Activated naive CD4-positive, alpha-beta T cell treated with anti-CD3 and anti-CD28 coated beads, Interleukin-2, amount 50 U/mL, for 72 hours (primary cell): ENCODE measurements at regions not wholly inside any gene's neighbourhood (a gene's known extent, or its start where the extent isn't known, plus 50 kb on each side); places are given as distances from the start of the nearest gene placed in this dataset.

Source experiments
- ATAC-seq, 2 donors: fragments of 150-1000 bp; cut with Tn5 transposase; 2 replicates each; pipeline ENCODE4 v1.10.0; 2021; ENCODE audit warnings: mild to moderate bottlenecking in 2 of 2, moderate library complexity in 2 of 2
- DNase-seq, 2 donors: peaks; one replicate each; pipeline ENCODE4 v3.0.0; 2021 to 2022; ENCODE audit warnings: low spot score in 2 of 2
- H3K27ac Mint-ChIP-seq, 2 donors: one replicate each; pipeline ENCODE4 v1.8.0; 2022; ENCODE audit warnings: mild to moderate bottlenecking in 2 of 2, mixed read lengths in 2 of 2
- H3K36me3 Mint-ChIP-seq, 2 donors: one replicate each; pipeline ENCODE4 v1.8.0; 2022; ENCODE audit warnings: mixed read lengths in 2 of 2
- H3K9me3 Mint-ChIP-seq, 2 donors: one replicate each; pipeline ENCODE4 v1.8.0; 2022; ENCODE audit warnings: mixed read lengths in 2 of 2

DNA sequence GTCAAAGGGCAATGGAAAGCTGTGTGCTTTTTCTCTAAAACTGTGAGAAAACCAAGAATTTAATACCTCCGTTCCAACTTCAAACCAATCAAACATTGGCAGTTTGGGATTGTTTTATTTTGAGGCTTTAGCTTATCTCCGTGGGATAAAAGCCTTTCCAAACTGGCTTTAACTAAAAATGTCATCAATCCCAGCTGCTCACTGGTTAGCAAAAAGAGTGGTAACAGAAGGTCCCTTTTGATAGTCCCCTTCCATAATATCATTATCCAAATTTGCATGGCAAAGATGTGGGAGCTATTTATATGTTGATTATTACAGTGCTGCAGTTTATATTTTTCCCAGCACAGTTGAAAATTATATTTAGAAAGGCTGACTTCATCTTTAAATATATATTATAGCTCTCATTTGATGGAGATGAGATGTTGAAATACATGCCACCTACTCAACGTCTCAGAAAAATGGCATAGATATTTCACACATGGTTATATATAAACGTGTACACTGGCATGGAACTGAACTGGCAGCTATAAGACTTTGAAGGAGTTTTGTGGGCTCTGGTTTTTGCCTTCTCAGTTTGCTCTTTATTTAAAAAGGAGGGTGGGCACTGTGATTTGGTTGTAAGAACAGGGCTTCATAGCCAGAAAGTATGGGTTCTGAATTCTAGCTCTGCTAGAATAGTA, 707.1 kb upstream of the SLIT2 start:
- DNase-seq, result no peak
- Mint-ChIP-seq H3K27ac (no peak overlapping the region), H3K9me3 (peaks cover 10 to 11% of the 10 kb centered on the region in 2 donors), H3K36me3 (no peaks in the 10 kb centered on the region)
- no peak for ATAC-seq

DNA sequence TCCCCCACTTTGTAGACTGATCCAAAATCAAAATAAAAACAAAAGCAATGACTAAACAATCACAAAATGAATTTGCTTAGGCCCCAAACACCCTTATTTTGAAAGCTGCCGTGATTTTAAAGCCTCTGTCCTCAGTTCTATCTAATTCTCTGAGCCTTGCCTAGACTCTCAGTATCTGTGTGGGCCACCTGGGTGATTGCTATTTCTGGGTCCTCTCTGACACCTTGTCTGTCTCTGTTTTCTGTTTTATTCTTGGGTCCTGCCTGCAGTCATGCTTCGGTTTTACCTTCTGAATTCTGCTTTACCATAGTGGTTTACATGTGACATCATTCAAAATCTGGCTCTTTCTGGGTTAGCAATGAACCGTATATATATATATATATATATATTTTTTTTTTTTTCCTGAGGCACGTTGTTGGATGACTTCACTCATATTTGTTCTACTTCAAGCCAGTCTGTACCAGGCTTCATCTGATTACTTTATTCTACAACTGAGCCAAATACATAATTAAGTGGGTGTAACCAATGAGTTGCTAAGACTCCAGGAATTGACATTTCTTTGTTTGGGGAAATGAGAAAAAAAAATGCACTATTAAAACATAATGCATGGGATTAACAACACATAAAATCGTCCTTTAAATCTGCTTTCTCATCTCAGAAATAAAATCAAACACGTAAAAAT, 710.7 kb upstream of the SLIT2 start:
- H3K9me3 Mint-ChIP-seq, result peaks cover 17 to 22% of the 10 kb centered on the region in 2 donors
- DNase-seq, result no peak
- H3K27ac Mint-ChIP-seq, result no peak overlapping the region
- no peaks in the 10 kb centered on the region for H3K36me3 Mint-ChIP-seq
- ATAC-seq, result no peak

GRCh38 chr4:19539201-19539600, 712.5 kb upstream of the SLIT2 start:
- peaks cover 14 to 22% of the 10 kb centered on the region in 2 donors for H3K9me3 Mint-ChIP-seq
- no peaks in the 10 kb centered on the region for H3K36me3 Mint-ChIP-seq
- ATAC-seq (no peak), DNase-seq (no peak)
- no peak overlapping the region for H3K27ac Mint-ChIP-seq

DNA sequence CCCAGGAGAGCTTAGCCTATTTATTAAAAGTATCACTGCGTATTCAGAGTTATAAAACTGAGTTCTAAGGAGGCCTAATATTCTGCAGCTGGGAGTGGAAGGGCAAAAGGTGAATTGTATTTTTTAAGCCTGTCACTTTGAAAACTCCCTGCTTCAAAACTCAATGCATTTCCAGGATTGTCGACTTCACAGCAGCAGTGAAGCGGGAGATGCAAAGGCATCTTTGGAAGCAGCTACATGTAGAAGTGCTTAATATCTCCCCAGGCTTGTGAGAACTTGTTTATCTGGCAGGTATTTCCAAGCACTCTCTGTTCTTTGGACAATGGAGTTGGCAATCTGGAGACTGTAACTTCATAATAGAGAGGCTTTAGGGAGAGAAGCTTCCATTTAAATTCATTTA, 717.5 kb upstream of the SLIT2 start:
- Mint-ChIP-seq H3K9me3 (peaks cover 18 to 24% of the 10 kb centered on the region in 2 donors), H3K36me3 (no peaks in the 10 kb centered on the region), H3K27ac (no peak overlapping the region)
- DNase-seq (no peak), ATAC-seq (no peak)

DNA sequence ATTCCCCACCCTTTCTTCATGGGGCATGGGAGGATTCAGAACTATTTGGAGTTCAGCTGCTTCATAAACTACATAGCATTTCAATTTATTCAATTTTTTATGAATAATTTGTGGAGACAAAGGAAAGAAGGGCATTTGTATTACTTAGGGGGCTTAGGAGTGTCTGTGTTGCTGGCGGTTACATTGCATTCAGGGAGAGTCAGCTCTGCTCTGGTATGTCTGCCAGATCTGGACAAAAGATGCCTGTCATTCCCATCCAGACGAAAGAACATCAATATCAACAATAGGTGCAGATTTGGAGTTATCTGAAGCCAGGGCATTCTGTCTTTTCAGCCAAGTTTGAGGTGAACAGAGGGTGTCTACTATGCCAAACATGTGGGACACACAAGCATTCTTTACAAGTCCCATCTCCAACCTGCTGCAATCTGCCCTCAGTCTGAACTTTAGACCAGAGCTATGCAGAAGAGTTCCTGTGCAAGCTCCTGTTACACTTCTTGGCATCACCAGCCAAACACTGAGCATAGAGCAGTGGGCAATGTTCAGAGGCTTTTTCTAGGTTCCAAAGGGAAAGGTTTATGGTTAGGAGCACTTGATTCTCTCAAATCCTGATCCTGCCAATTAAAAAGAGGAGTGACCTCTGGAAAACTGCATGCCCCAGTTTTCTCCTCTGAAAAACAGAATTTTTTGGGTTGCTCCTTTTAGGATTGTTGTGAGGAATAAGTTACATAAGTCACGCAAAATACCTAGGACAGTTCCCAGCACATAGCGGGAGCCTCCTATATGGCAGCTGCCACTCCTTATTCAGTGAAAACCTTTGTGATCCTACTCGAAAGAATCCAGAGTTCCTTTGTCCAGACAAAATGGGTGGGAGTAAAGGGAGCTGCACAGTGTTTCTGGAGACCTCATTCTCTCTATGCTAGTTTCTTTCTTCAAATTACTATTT, 719.5 kb upstream of the SLIT2 start:
- DNase-seq, result no peak
- H3K9me3 Mint-ChIP-seq, result peaks cover 14 to 19% of the 10 kb centered on the region in 2 donors
- no peak for ATAC-seq
- H3K36me3 Mint-ChIP-seq, result no peaks in the 10 kb centered on the region
- no peak overlapping the region for H3K27ac Mint-ChIP-seq

DNA sequence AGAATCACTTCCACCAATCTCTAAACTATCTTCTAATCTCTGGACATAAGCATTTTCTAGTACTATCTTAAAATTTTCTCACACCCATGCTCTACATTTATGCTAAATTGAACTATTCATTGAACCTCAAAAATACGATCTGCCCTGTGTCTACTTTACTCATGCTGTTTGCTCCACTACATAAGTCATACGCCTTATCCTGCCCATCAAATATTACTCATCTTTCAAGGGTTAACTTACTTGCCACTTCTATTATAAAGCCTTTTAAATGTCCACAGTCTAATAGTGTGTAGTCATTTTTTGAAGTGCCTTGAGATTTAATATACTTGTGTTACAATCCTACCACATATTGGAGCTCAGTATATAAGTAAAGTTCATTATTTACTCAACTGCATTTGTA, 727.7 kb upstream of the SLIT2 start:
- DNase-seq, result no peak
- ATAC-seq, result no peak
- Mint-ChIP-seq H3K9me3 (peaks cover 19 to 20% of the 10 kb centered on the region in 2 donors), H3K36me3 (peaks cover 0 to 9% of the 10 kb centered on the region in 2 donors), H3K27ac (no peak overlapping the region)

GRCh38 chr4:19522966-19523365, 728.7 kb upstream of the SLIT2 start:
- DNase-seq, result no peak
- H3K27ac Mint-ChIP-seq, result no peak overlapping the region
- peaks cover 16 to 17% of the 10 kb centered on the region in 2 donors for H3K9me3 Mint-ChIP-seq
- no peak for ATAC-seq
- H3K36me3 Mint-ChIP-seq, result peaks cover 0 to 14% of the 10 kb centered on the region in 2 donors

DNA sequence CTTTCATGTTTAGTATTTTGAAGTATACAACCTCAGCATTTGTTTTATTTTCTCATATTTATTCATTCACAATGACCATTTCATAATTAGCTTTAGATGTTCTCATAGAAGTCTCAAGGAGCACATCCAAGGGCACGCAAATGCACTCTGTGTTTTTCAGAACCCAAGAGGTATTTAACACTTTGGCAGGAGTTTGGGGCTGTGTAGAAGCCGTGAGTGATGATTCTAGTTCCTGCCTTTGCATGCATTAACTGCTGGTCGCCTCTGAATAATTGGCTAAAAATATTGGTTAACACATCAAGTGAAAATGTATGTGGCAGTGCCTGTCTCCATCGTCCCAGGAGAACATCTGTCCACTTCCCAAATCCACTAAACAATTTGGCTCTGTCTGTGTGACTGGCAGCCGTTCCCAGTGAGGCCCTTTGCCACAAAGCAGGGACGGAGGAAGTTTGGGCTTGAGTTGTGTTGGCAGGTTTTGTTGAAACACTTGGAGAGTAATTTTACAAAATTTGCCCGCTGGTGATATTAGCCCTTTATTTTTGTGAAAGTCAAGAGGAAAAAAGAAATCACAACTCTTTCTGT, 730.7 kb upstream of the SLIT2 start:
- DNase-seq, result no peak
- no peak for ATAC-seq
- Mint-ChIP-seq H3K9me3 (peaks cover 21 to 26% of the 10 kb centered on the region in 2 donors), H3K27ac (no peak overlapping the region), H3K36me3 (peaks cover 0 to 16% of the 10 kb centered on the region in 2 donors)

DNA sequence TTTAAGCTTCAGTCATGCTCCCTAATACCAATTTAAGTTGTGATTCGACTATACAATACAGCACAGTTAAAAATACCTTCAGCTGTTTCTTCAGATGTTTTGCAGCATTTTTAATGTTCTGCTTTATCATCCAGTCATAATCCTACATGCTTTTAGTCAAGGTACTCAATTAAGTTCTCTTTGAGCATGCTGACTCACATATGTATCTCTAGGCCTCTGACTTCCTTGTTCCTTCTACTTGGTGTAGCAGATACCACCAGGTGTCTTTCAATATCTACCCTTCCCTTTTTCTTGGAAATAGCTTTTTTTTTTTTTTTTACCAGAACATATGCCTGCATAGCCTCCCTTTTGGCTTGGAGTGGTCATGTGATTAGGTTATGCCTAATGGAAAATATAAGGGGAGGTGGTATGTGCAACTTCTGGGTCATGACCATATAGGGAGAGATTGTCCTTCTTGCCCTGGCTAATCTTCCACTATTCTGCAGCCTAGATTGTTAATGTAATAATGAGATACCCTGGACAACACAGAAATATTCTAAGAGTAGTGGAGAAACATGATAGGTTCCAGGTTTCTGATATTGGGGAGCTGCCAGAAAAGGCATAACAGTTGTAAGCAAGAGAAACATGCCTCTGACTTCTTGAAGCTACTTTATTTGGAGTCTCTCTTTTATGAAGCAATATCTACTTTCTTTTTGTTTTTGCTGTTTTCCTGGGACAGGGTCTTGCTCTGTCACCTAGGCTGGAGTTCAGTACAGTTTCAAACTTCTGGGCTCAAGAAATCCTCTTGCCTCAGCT, 737.2 kb upstream of the SLIT2 start:
- no peak for DNase-seq
- peaks cover 0 to 7% of the 10 kb centered on the region in 2 donors for H3K36me3 Mint-ChIP-seq
- no peak for ATAC-seq
- H3K9me3 Mint-ChIP-seq, result peaks cover 16 to 27% of the 10 kb centered on the region in 2 donors
- no peak overlapping the region for H3K27ac Mint-ChIP-seq

DNA sequence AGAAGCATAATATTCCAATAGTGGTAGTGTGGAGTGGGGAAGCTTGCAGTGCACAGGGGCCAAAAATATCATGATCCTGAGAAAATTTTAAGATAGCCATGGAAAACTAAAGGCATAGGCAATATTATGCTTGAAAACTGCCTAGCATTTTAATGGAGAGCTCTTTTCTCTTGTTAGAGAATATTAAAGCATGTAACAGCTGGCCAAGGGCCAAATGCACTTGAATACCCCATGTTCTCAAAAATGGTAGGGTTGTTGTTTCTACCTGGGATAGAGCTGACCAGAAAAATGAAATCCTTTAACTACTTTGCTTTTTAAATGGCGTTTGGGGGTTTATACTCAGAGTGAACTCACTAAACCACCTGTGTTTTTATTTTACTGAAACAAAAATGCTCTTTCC, 739.6 kb upstream of the SLIT2 start:
- Mint-ChIP-seq H3K27ac (no peak overlapping the region), H3K9me3 (peaks cover 16 to 25% of the 10 kb centered on the region in 2 donors), H3K36me3 (no peaks in the 10 kb centered on the region)
- DNase-seq (no peak), ATAC-seq (no peak)

DNA sequence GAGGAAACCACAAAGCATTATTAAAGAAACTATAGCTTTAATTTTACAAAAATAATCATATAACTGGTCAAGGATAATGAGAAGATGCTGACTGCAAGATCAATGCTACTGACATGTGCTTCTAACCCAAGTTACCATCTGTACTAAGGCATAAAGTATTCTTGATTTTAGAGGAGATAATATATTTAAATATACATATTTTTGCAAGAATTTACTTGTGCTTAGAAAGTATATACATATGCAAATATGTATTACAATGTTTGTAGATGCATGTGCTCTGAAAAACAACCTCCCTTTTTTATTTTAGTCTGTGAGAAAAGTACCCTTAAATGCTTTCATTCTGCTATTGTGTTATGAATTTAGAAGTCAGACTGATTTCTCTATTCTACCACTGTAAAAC, 740.7 kb upstream of the SLIT2 start:
- Mint-ChIP-seq H3K27ac (no peak overlapping the region), H3K36me3 (no peaks in the 10 kb centered on the region), H3K9me3 (peaks cover 12 to 21% of the 10 kb centered on the region in 2 donors)
- DNase-seq (no peak), ATAC-seq (no peak)

GRCh38 chr4:19508442-19508841, 743.3 kb upstream of the SLIT2 start:
- DNase-seq (no peak), ATAC-seq (no peak)
- Mint-ChIP-seq H3K27ac (no peak overlapping the region), H3K36me3 (no peaks in the 10 kb centered on the region), H3K9me3 (peaks cover 9 to 21% of the 10 kb centered on the region in 2 donors)

DNA sequence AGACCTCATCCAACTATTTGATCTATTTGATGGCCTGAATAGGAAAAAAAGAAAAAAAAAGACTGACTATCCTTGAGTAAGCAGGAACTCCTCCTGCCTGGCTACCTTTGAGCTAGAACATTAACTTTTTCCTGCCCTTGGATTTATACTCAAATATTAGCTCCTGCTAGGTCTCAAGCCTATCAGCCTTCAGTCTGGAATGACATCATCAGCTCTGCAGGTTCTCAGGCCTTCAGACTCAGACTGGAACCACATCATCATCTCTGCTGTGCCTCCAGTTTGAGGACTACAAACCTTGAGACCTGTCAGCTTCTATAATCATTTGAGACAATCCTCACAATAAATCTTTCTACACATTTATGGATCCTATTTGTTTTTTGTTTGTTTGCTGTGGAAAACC, 754.0 kb upstream of the SLIT2 start:
- DNase-seq (no peak), ATAC-seq (no peak)
- peaks cover 21 to 26% of the 10 kb centered on the region in 2 donors for H3K9me3 Mint-ChIP-seq
- no peak overlapping the region for H3K27ac Mint-ChIP-seq
- H3K36me3 Mint-ChIP-seq, result no peaks in the 10 kb centered on the region

GRCh38 chr4:19496756-19497155, 754.9 kb upstream of the SLIT2 start:
- Mint-ChIP-seq H3K9me3 (peaks cover 21 to 30% of the 10 kb centered on the region in 2 donors), H3K27ac (no peak overlapping the region)

GRCh38 chr4:19494961-19495360, 756.7 kb upstream of the SLIT2 start:
- ATAC-seq (no peak), DNase-seq (no peak)
- no peak overlapping the region for H3K27ac Mint-ChIP-seq
- peaks cover 21 to 30% of the 10 kb centered on the region in 2 donors for H3K9me3 Mint-ChIP-seq
- no peaks in the 10 kb centered on the region for H3K36me3 Mint-ChIP-seq

More at GRCh38 chr4:19496756-19497155, 754.9 kb upstream of the SLIT2 start:
- H3K36me3 Mint-ChIP-seq, result no peaks in the 10 kb centered on the region
- ATAC-seq (no peak), DNase-seq (no peak)

DNA sequence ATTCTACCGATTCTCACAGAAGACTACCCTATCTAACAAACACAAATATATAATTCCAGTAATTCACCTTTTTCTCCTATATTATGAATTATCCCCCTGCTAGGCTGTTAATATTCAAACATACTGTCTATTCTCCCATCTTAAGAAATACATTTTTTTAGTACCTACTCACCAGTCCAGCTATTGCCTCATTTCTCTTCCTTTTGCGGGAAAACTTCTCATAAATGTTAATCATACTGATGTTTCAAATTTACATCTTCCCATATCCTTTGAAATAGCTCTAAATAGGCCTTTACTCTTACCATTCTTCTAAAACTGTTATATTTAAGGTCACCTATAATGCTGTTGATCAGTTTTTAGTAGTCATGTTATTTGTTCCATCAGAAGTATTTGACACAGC, 759.1 kb upstream of the SLIT2 start:
- DNase-seq (no peak), ATAC-seq (no peak)
- H3K9me3 Mint-ChIP-seq, result peaks cover 21 to 30% of the 10 kb centered on the region in 2 donors
- H3K27ac Mint-ChIP-seq, result no peak overlapping the region
- no peaks in the 10 kb centered on the region for H3K36me3 Mint-ChIP-seq
